Keratinocyte (primary cell): ENCODE measurements at regions not wholly inside any gene's neighbourhood (a gene's known extent, or its start where the extent isn't known, plus 50 kb on each side); places are given as distances from the start of the nearest gene placed in this dataset.

Experiments
- DNase-seq: peaks from one replicate; pipeline ENCODE4 v3.0.0-alpha.2; 2011; ENCODE audit warnings: low read depth, missing footprints, low spot score
- FAIRE-seq: peaks from 2 replicates; lab custom pipeline; 2011; peaks lifted over from hg19 to GRCh38; lab: Jason Lieb, UNC
- H2AFZ ChIP-seq: 2 replicates; pipeline ENCODE4 v1.6.0; 2012; ENCODE audit warnings: low read length, control low read depth, inconsistent platforms; ENCODE audit not compliant: control insufficient read depth
- H3K27ac ChIP-seq: 2 replicates; pipeline ENCODE4 v1.5.1; 2011; ENCODE audit warnings: low read length; ENCODE audit not compliant: control insufficient read depth, insufficient read depth
- H3K27me3 ChIP-seq: 3 replicates; pipeline ENCODE4 v1.6.0; 2011; ENCODE audit warnings: low read length; ENCODE audit not compliant: control insufficient read depth, insufficient read depth; ENCODE audit errors: extremely low read depth
- H3K36me3 ChIP-seq, 2 experiments: 2 replicates in 1 of 2; 3 replicates in 1 of 2; pipeline ENCODE4 v1.5.1; 2011; ENCODE audit warnings: low read length in 2 of 2, mild to moderate bottlenecking in 1 of 2; ENCODE audit not compliant: control insufficient read depth in 2 of 2, insufficient read depth in 2 of 2; ENCODE audit errors: extremely low read depth in 1 of 2
- H3K4me1 ChIP-seq: 3 replicates; pipeline ENCODE4 v1.5.1; 2011; ENCODE audit warnings: low read length; ENCODE audit not compliant: control insufficient read depth, insufficient read depth; ENCODE audit errors: extremely low read depth
- H3K4me2 ChIP-seq: 3 replicates; pipeline ENCODE4 v1.6.0; 2011; ENCODE audit warnings: low read depth, low read length; ENCODE audit not compliant: control insufficient read depth, insufficient read depth; ENCODE audit errors: extremely low read depth
- H3K4me3 ChIP-seq, 3 experiments: fragments of 200-600 bp in 1 of 3; sonication (generic) in 1 of 3; 2 replicates in 2 of 3; 3 replicates in 1 of 3; pipeline ENCODE4 v1.5.1; 2011 to 2016; ENCODE audit warnings: low read length in 3 of 3, mild to moderate bottlenecking in 3 of 3, control low read depth in 2 of 3, inconsistent platforms in 1 of 3, low read depth in 1 of 3, mixed read lengths in 1 of 3, mixed run types in 1 of 3, moderate library complexity in 1 of 3; ENCODE audit not compliant: control insufficient read depth in 2 of 3, insufficient read depth in 2 of 3; ENCODE audit errors: extremely low read depth in 1 of 3
- H3K79me2 ChIP-seq: 2 replicates; pipeline ENCODE4 v1.6.0; 2012; ENCODE audit warnings: low read length; ENCODE audit not compliant: control insufficient read depth, insufficient read depth
- H3K9ac ChIP-seq: 3 replicates; pipeline ENCODE4 v1.6.0; 2011; ENCODE audit warnings: low read length; ENCODE audit not compliant: control insufficient read depth, insufficient read depth; ENCODE audit errors: extremely low read depth
- H3K9me1 ChIP-seq: 3 replicates; pipeline ENCODE4 v1.6.0; 2011; ENCODE audit warnings: low read length; ENCODE audit not compliant: control insufficient read depth, insufficient read depth; ENCODE audit errors: extremely low read depth
- H3K9me3 ChIP-seq: 2 replicates; pipeline ENCODE4 v1.5.1; 2012; ENCODE audit warnings: low read depth, low read length; ENCODE audit not compliant: control insufficient read depth
- H4K20me1 ChIP-seq: 3 replicates; pipeline ENCODE4 v1.6.0; 2011; ENCODE audit warnings: low read length; ENCODE audit not compliant: control insufficient read depth, insufficient read depth; ENCODE audit errors: extremely low read depth
- EZH2 ChIP-seq: IDR thresholded peaks from one replicate; pipeline ENCODE4 v1.6.1; 2012; ENCODE audit warnings: inconsistent platforms, mild to moderate bottlenecking, low read length, moderate library complexity
- dilution Hi-C: fragments of 300-500 bp; cut with MboI; formaldehyde crosslinking; loops from one replicate; pipeline ENCODE4 v1.7.0; 2020; ENCODE audit warnings: low sequenced_read_pairs; ENCODE audit not compliant: extremely low pct_ligation_motif_present
- TF ChIP-seq, protein P1 (sequence below), 3 experiments: IDR thresholded peaks in 1 of 3; conservative IDR thresholded peaks in 1 of 3; optimal IDR thresholded peaks in 1 of 3; 2 replicates in 2 of 3; 3 replicates in 1 of 3; pipeline versions ENCODE3 to v1.5.1; 2011; ENCODE audit warnings: low read length in 3 of 3, mild to moderate bottlenecking in 3 of 3, moderate library complexity in 2 of 3, control low read depth in 1 of 3, inconsistent platforms in 1 of 3; ENCODE audit not compliant: insufficient read depth in 2 of 3; ENCODE audit errors: extremely low read depth in 1 of 3

GRCh38 chr3:127478922-127479321 is 111.6 kb downstream of the TPRA1 start:
- H3K9ac ChIP-seq: no peak overlapping the region
- no peaks in the 10 kb centered on the region for H3K9me1 ChIP-seq
- no peaks in the 10 kb centered on the region for H3K4me1 ChIP-seq
- no peaks in the 10 kb centered on the region for H3K79me2 ChIP-seq
- H3K9me3 ChIP-seq: no peaks in the 10 kb centered on the region
- H3K4me3 ChIP-seq: no peak overlapping the region
- no peak for DNase-seq
- FAIRE-seq: no peak
- TF ChIP-seq, protein P1, sequence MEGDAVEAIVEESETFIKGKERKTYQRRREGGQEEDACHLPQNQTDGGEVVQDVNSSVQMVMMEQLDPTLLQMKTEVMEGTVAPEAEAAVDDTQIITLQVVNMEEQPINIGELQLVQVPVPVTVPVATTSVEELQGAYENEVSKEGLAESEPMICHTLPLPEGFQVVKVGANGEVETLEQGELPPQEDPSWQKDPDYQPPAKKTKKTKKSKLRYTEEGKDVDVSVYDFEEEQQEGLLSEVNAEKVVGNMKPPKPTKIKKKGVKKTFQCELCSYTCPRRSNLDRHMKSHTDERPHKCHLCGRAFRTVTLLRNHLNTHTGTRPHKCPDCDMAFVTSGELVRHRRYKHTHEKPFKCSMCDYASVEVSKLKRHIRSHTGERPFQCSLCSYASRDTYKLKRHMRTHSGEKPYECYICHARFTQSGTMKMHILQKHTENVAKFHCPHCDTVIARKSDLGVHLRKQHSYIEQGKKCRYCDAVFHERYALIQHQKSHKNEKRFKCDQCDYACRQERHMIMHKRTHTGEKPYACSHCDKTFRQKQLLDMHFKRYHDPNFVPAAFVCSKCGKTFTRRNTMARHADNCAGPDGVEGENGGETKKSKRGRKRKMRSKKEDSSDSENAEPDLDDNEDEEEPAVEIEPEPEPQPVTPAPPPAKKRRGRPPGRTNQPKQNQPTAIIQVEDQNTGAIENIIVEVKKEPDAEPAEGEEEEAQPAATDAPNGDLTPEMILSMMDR (optimal IDR thresholded peaks at IDR 0.05 in 1 of 3, IDR thresholded peaks at IDR 0.05 in 1 of 3, conservative IDR thresholded peaks at IDR 0.05 in 1 of 3; ENCODE audit: extremely low read depth in 1 of 3, insufficient read depth in 2 of 3, low read length in 3 of 3): no peak
- TF ChIP-seq EZH2: no peak
- no peaks in the 10 kb centered on the region for H4K20me1 ChIP-seq
- no peak overlapping the region for H3K4me2 ChIP-seq
- no peaks in the 10 kb centered on the region for H3K36me3 ChIP-seq
- no peak overlapping the region for H3K27ac ChIP-seq
- dilution Hi-C loops: no loop called here
- peaks cover 13% of the 10 kb centered on the region for H3K27me3 ChIP-seq
- no peak overlapping the region for H2AFZ ChIP-seq

DNA sequence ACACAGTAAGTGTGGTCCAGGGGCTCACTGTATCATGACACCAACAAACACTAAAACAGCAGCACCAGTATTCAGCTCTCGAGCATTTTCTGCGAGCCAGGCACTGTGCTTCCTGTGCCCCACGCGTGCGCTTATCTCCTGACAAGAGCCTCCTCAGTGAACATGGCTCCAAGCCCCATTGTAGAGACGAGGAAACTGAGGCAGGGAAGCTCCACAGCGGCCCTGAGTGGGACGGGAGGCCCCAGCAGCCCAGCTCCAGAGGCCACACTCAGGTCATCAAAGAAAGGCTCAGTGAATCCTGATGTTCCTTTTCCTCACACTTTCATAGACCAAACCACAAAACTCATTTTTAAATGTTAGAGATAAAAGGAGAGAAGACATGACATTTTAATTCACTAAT is 113.1 kb downstream of the TPRA1 start:
- H4K20me1 ChIP-seq: no peaks in the 10 kb centered on the region
- DNase-seq: no peak
- no peak overlapping the region for H2AFZ ChIP-seq
- no peak overlapping the region for H3K4me3 ChIP-seq
- no peaks in the 10 kb centered on the region for H3K4me1 ChIP-seq
- H3K4me2 ChIP-seq: no peak overlapping the region
- H3K27ac ChIP-seq: no peak overlapping the region
- FAIRE-seq: no peak
- TF ChIP-seq, protein P1 (optimal IDR thresholded peaks at IDR 0.05 in 1 of 3, IDR thresholded peaks at IDR 0.05 in 1 of 3, conservative IDR thresholded peaks at IDR 0.05 in 1 of 3; ENCODE audit: extremely low read depth in 1 of 3, insufficient read depth in 2 of 3, low read length in 3 of 3): no peak
- no peak for TF ChIP-seq EZH2
- no peaks in the 10 kb centered on the region for H3K9me1 ChIP-seq
- no peaks in the 10 kb centered on the region for H3K9me3 ChIP-seq
- no peaks in the 10 kb centered on the region for H3K36me3 ChIP-seq
- dilution Hi-C loops: no loop called here
- no peaks in the 10 kb centered on the region for H3K79me2 ChIP-seq
- peaks cover 13% of the 10 kb centered on the region for H3K27me3 ChIP-seq
- no peak overlapping the region for H3K9ac ChIP-seq
